ENCODE measurements at regions not wholly inside any gene's neighbourhood (a gene's known extent, or its start where the extent isn't known, plus 50 kb on each side); places are given as distances from the start of the nearest gene placed in this dataset.

- FAIRE-seq (no peak), ATAC-seq (no peak), DNase-seq (ENCODE audit: low spot score) (no peak)
- H3K79me2 ChIP-seq (ENCODE audit: insufficient read depth, low read length): no peaks in the 10 kb centered on the region
- H3K4me3 ChIP-seq (replicated peaks in 1 of 3; ENCODE audit: insufficient read depth in 1 of 3, low read depth in 2 of 3, low read length in 3 of 3): no peak overlapping the region
- no peak overlapping the region for H3K9ac ChIP-seq (ENCODE audit: insufficient read depth, low read depth, low read length)
- H3K4me2 ChIP-seq (ENCODE audit: low read depth, low read length): no peak overlapping the region
- in situ Hi-C loops (cut with HindIII; ENCODE audit: extremely low pct_ligation_motif_present, low pct_unique_long_range_greater_than_20kb): no loop called here
- no peaks in the 10 kb centered on the region for H4K20me1 ChIP-seq (ENCODE audit: insufficient read depth, low read length)
- 98% methylated on average over 4 of the region's 4 CpGs for WGBS (ENCODE audit: low lambda C conversion rate)
- no peaks in the 10 kb centered on the region for H3K27me3 ChIP-seq (ENCODE audit: control insufficient read depth in 1 of 2, insufficient read depth in 2 of 2, low read length in 2 of 2)
- peaks cover 61% of the 10 kb centered on the region for H3K4me1 ChIP-seq (ENCODE audit: insufficient read depth, low read length)
- POLR2A ChIA-PET: interaction anchor here (2.1 kb wide), 1 partner anchor 19 kb away, joined by 6 read pairs; no protein-coding TSS in a partner anchor
- no peak overlapping the region for H2AFZ ChIP-seq (ENCODE audit: low read length)
- intact Hi-C loops (cut with micrococcal nuclease; ENCODE audit: unreplicated experiment): no loop called here
- TF ChIP-seq PCBP1 (IDR thresholded peaks at IDR 0.05; ENCODE audit: borderline replicate concordance, low read depth, low read length) (no peak), ZBTB20 (CRISPR knock-in tag; IDR thresholded peaks at IDR 0.05; ENCODE audit: borderline replicate concordance, low read depth) (no peak), ZSCAN9 (CRISPR knock-in tag; IDR thresholded peaks at IDR 0.05; ENCODE audit: borderline replicate concordance) (no peak), GLMP (CRISPR knock-in tag; IDR thresholded peaks at IDR 0.05; ENCODE audit: borderline replicate concordance) (no peak), SNRNP70 (IDR thresholded peaks at IDR 0.05; ENCODE audit: low read depth, low read length) (no peak), PBX2 (CRISPR knock-in tag; IDR thresholded peaks at IDR 0.05) (no peak), ZNF768 (CRISPR knock-in tag; IDR thresholded peaks at IDR 0.05) (no peak), ZBTB7B (CRISPR knock-in tag; IDR thresholded peaks at IDR 0.05) (no peak), MLXIP (CRISPR knock-in tag; IDR thresholded peaks at IDR 0.05; ENCODE audit: borderline replicate concordance) (no peak), THRA (CRISPR knock-in tag; IDR thresholded peaks at IDR 0.05; ENCODE audit: borderline replicate concordance) (no peak), DRAP1 (CRISPR knock-in tag; IDR thresholded peaks at IDR 0.05) (no peak), ZNF691 (CRISPR knock-in tag; IDR thresholded peaks at IDR 0.05; ENCODE audit: borderline replicate concordance, low read depth) (no peak), AKAP8 (CRISPR knock-in tag; IDR thresholded peaks at IDR 0.05) (no peak), ZNF12 (CRISPR knock-in tag; IDR thresholded peaks at IDR 0.05) (no peak)
- no peaks in the 10 kb centered on the region for H3K9me3 ChIP-seq (ENCODE audit: low read length)
- CTCF ChIA-PET (ENCODE audit: low intra/inter-chr PET ratio, low total read pairs): no interaction called here
- BruUV-seq (replicated peaks): no TSS peak
- no peak overlapping the region for H3K27ac ChIP-seq (ENCODE audit: extremely low read length, insufficient read depth, low read length)
- H3K36me3 ChIP-seq (replicated peaks in 1 of 2; ENCODE audit: control insufficient read depth in 1 of 2, insufficient read depth in 2 of 2, low read length in 2 of 2): no peaks in the 10 kb centered on the region
Observed at GRCh38 chr5:135138116-135138850, 104.3 kb upstream of the PITX1 start.

Measured in HepG2 (cell line).